Aorta (tissue), 5 donors: ENCODE measurements at regions not wholly inside any gene's neighbourhood (a gene's known extent, or its start where the extent isn't known, plus 50 kb on each side); places are given as distances from the start of the nearest gene placed in this dataset.
A peak's percentile ranks its signal among the peaks of the same experiment; 100 is the strongest.

Experiments
- ATAC-seq: fragments of 200-7000 bp; cut with Tn5 transposase; one replicate; pipeline ENCODE4 v1.9.1; 2022; ENCODE audit warnings: moderate library complexity; ENCODE audit not compliant: low FRiP score
- DNase-seq, 2 donors: peaks; one replicate each; pipeline ENCODE4 v3.0.0-alpha.2; 2020
- H3K27ac ChIP-seq, 2 donors: one replicate each; pipeline ENCODE4 v1.5.1; 2013; ENCODE audit warnings: low read length in 2 of 2, mild to moderate bottlenecking in 2 of 2, moderate library complexity in 2 of 2, control low read depth in 1 of 2, inconsistent platforms in 1 of 2, low read depth in 1 of 2
- H3K27me3 ChIP-seq, 2 donors: one replicate each; pipeline ENCODE4 v1.6.1; 2013; ENCODE audit warnings: control low read depth in 1 of 2, low read length in 1 of 2, mild to moderate bottlenecking in 1 of 2, moderate library complexity in 1 of 2; ENCODE audit not compliant: insufficient read depth in 2 of 2, control insufficient read depth in 1 of 2
- H3K36me3 ChIP-seq, 2 donors: one replicate each; pipeline ENCODE4 v1.6.1; 2013; ENCODE audit warnings: control low read depth in 1 of 2, low read length in 1 of 2, mild to moderate bottlenecking in 1 of 2; ENCODE audit not compliant: insufficient read depth in 2 of 2, control insufficient read depth in 1 of 2
- H3K4me1 ChIP-seq, 2 donors: one replicate each; pipeline ENCODE4 v1.6.1; 2013; ENCODE audit warnings: low read length in 2 of 2, control low read depth in 1 of 2, mild to moderate bottlenecking in 1 of 2, moderate library complexity in 1 of 2; ENCODE audit not compliant: insufficient read depth in 2 of 2, control insufficient read depth in 1 of 2
- H3K4me3 ChIP-seq, 2 donors: one replicate each; pipeline ENCODE4 v1.5.1; 2013; ENCODE audit warnings: low read length in 2 of 2, control low read depth in 1 of 2, mild to moderate bottlenecking in 1 of 2
- H3K9me3 ChIP-seq: one replicate; pipeline ENCODE4 v1.6.1; 2013; ENCODE audit warnings: mild to moderate bottlenecking, low read length; ENCODE audit not compliant: control insufficient read depth
- WGBS, 2 donors: extraction: QIAGEN DNeasy Blood & Tissue Kit; methylation state at CpG; one replicate each; pipeline ENCODE4 v1.1.7; 2013; 5-methylcytosine and 5-hydroxymethylcytosine counted together
- intact Hi-C, 2 donors: fragments of 100-400 bp; cut with DNase I; formaldehyde crosslinking; loops; one replicate each; pipeline versions ENCODE4 v1.14.2 to v1.15.0; 2022
- donor health status: healthy with polysubstance abuse.
- donor health status: Bipolar disorder and iron deficiency.
- donor health status: DM: no; HTN: no; CAD: no.
- donor health status: DM: no; HTN: no; CAD: no.
- donor health status: DM: yes; HTN: yes; CAD: no.

DNA sequence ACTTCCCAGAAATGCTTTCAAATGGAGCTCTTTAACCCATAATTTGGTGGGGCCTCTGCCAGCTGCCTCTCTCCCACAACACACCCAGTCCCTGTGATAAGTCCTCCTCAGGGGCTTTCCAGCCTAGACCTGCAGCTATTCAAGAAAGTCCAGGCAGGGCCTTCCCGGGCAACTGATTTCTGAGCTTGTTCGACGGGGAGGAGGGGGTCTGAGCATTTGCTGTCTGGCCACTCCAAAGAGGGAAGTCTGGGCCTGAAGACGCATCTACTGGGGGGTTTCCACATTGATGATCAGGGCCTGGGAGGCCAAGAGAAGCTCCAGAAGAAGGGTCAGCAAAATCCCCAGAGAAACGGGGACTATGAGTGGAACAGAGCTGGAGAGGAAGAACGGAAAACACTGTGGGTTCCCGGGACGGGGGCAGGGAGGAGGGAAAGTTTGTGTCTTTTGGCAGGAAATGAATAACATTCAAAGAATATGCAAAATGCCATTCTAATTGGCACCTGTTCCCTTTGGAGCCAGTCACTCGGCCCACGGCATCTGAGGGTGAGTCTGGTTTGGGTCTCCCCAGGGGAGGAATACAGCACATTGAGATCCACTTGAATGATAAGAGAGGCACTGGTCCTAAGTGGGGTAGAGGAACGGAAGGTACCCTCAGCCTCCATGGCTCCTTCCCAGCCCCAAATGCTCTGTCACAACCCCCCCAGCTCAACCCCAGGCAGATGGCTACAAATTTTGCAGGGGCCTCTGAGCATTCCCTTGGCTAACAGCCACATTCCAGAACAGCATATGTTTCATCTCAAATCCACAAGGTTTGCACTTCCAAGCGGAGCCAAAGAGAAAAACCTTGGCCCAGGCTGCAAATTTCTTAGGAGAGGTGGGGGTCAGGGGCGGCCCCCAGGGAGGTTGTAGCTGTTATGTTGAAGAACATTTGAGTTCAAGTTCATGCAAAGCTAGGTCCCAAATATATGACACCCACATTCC lies 72.0 kb downstream of the RPUSD4 start:
- Histone ChIP-seq H3K9me3 (no peaks in the 10 kb centered on the region), H3K4me1 (no peaks in the 10 kb centered on the region), H3K36me3 (no peaks in the 10 kb centered on the region), H3K27ac (no peak overlapping the region), H3K27me3 (no peaks in the 10 kb centered on the region), H3K4me3 (no peak overlapping the region)
- DNase-seq = peak in 1 of 2 donors; percentile 79
- 20 to 23% methylated on average over 13 of the region's 13 CpGs for WGBS, 2 donors
- ATAC-seq = no peak
- intact Hi-C loops = no loop called here

DNA sequence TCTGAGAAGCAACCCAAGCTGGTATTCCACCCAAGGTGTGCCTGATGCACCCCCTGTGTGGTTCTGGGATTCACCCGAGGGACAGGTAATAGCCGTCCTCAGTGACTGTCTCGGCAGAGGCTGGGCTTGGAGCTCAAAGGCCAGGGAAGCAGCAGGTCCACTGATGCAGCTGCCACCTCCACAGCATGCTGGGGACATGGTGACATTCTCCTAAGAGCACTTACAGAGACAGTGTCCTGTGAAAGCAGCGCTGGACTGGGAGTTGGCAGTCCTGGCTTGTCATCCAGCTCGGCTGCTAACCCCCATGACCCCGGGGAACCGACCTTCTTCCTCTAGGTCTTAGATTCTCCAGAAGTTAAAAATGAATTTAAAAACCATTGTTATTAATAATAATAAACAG lies 72.8 kb downstream of the RPUSD4 start:
- ATAC-seq (no peak), DNase-seq (peak in 1 of 2 donors; percentile 38)
- intact Hi-C loops = no loop called here
- Histone ChIP-seq H3K27ac (no peak overlapping the region), H3K9me3 (no peaks in the 10 kb centered on the region), H3K36me3 (no peaks in the 10 kb centered on the region), H3K4me1 (no peaks in the 10 kb centered on the region), H3K27me3 (no peaks in the 10 kb centered on the region), H3K4me3 (no peak overlapping the region)
- WGBS, 2 donors = 89 to 90% methylated on average over 7 of the region's 7 CpGs

DNA sequence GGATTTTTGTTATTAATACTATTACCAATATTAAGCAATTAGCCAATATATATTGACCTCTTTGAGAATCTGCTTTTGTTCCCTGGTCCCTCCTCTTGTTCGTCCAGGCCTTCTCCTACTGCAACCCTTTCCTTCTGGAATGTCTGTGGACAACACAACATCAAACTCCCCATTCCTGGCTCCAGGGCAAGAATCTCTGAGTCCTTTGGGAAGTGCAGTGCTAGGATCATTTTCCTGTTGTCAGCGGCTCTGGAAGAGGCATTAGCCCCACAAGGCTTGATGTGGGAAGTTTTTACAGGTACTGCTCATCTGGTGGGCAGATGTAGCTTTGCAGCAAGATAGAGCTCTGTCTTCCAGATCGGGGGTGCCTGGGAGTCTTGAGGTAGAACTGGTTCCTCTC lies 74.3 kb downstream of the RPUSD4 start:
- H3K9me3 ChIP-seq = no peaks in the 10 kb centered on the region
- H3K27ac ChIP-seq = no peak overlapping the region
- 77 to 93% methylated on average over 3 of the region's 3 CpGs for WGBS, 2 donors
- DNase-seq (no peak), ATAC-seq (no peak)
- H3K4me1 ChIP-seq = no peaks in the 10 kb centered on the region
- no peaks in the 10 kb centered on the region for H3K36me3 ChIP-seq
- intact Hi-C loops = no loop called here
- no peak overlapping the region for H3K4me3 ChIP-seq
- H3K27me3 ChIP-seq = no peaks in the 10 kb centered on the region

DNA sequence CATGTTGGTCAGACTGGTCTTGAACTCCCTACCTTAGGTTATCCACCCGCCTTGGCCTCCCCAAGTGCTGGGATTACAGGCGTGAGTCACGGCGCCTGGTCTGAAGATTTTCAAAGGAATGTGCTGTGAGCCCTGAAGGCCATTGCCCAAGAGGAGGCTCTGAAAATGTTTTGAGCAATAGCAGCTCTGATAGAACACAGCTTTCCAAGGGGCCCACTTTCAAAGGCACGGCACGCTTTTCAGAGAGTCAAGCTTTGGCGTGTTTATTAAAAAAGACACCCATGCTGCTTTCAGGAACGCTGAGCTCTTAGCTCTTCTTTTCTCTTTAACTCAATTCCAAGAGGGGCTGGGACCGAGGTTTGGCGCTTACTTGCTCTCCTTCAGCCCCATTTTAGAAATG lies 73.8 kb upstream of the CDON start:
- Histone ChIP-seq H3K27me3 (no peaks in the 10 kb centered on the region), H3K4me1 (no peaks in the 10 kb centered on the region), H3K4me3 (no peak overlapping the region), H3K27ac (no peak overlapping the region), H3K9me3 (no peaks in the 10 kb centered on the region), H3K36me3 (no peaks in the 10 kb centered on the region)
- peak in 1 of 2 donors; percentile 45 for DNase-seq
- ATAC-seq = no peak
- intact Hi-C loops = no loop called here
- WGBS, 2 donors = 93 to 96% methylated on average over 10 of the region's 10 CpGs

DNA sequence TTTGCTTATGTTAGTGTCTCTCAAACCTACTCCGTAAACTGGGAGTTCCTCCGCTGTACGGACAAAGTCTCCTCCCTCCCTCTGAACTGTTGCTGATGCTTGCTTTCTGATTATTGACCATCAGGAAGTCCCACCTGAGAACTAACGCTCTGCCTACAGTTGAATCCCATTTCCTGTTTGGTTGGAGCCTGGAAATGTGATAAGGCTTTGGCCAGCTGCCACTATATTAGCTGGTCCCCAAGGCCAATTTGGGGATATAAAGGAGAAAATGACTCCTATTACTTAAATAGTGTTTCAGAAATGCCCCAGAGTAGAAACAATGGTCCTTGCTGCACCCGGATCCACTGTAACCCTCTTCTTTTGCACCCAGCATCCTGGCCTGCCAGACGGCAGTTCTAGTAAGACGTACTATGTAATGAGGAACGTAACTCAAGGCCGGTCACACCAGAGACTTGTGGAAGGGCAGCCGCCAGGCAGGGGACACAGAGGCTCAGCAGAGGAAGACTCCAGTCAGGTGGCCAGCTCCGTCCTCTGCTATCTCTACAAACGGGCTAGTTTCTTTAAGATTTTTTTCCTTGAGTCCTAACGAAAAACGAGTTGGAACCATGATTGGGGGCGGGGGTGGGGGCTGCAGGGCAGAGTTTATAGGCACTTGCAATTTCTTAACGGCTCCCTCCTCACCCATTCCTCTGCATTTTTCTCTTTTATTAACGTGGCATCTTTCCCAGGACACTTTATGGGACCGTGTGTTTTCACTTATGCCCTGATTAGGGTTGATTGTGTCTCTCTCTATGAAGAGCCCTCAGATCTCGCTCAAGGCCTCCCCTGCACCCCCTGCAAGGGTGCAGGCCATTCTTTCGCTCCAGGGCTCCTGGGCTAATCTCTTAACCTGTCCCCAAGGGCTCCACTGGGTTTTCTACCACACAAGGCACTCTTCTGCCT lies 72.8 kb upstream of the CDON start:
- WGBS, 2 donors = 76 to 78% methylated on average over 20 of the region's 20 CpGs
- peak in 1 of 2 donors; percentile 40 for DNase-seq
- Histone ChIP-seq H3K27me3 (no peaks in the 10 kb centered on the region), H3K27ac (no peak overlapping the region), H3K36me3 (no peaks in the 10 kb centered on the region), H3K4me3 (no peak overlapping the region), H3K4me1 (no peaks in the 10 kb centered on the region), H3K9me3 (no peaks in the 10 kb centered on the region)
- ATAC-seq = no peak
- intact Hi-C loops = no loop called here

DNA sequence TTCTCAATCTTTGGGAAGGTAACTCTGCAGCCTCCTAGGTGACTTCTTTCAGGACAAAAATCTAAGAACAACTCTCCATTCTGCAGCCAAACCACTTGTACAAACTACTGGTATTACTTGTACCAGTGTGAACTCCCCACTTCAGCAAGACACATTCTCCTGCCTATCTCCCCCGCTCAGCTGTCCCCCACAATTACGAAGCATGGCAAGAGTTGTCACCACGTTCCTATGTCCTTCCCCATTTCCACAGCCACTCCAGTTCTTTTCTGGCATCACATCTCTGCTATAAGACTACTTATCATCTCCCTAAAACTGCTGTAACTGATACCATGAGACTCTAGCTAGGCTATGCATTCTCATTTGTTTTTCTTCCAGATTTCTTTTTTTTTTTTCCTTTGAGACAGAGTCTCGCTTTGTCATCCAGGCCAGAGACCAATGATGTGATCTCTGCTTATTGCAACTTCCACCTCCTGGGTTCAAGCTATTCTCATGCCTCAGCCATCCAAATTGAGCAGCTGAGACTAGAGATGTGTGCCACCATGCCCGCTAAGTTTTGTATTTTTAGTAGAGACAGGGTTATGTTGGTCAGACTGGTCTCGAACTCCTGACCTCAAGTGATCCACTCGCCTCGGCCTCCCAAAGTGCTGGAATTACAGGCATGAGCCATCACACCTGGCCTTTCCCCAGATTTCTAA lies 71.9 kb upstream of the CDON start:
- DNase-seq (peak in 1 of 2 donors; percentile 31), ATAC-seq (no peak)
- no peaks in the 10 kb centered on the region for H3K36me3 ChIP-seq
- WGBS, 2 donors = 86 to 90% methylated on average over 8 of the region's 8 CpGs
- H3K4me3 ChIP-seq = no peak overlapping the region
- no peaks in the 10 kb centered on the region for H3K27me3 ChIP-seq
- no peak overlapping the region for H3K27ac ChIP-seq
- no peaks in the 10 kb centered on the region for H3K4me1 ChIP-seq
- no peaks in the 10 kb centered on the region for H3K9me3 ChIP-seq
- intact Hi-C loops = no loop called here

DNA sequence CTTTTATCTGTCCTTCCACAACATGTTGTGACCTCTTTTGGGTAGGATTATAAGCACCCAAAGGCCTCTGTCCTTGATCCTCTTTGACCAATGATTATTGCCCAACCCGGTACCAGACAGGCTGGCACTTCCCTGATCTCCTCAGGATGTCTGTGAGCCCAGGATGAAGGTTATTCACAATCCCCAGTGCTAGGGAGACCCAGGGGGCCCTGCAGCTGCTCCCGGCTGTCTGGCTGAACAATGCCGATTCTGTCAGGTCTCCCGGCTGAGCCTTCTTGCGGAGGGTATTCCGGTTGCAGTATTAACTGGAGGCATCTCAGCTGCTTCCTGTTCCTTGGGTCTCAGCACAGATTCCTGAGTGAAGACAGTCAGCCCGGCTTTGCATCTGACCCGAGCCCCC lies 71.2 kb upstream of the CDON start:
- intact Hi-C loops = no loop called here
- no peak overlapping the region for H3K4me3 ChIP-seq
- H3K4me1 ChIP-seq = no peaks in the 10 kb centered on the region
- no peaks in the 10 kb centered on the region for H3K27me3 ChIP-seq
- 86 to 96% methylated on average over 8 of the region's 8 CpGs for WGBS, 2 donors
- DNase-seq (peak in 1 of 2 donors; percentile 41), ATAC-seq (no peak)
- no peaks in the 10 kb centered on the region for H3K9me3 ChIP-seq
- no peak overlapping the region for H3K27ac ChIP-seq
- no peaks in the 10 kb centered on the region for H3K36me3 ChIP-seq

DNA sequence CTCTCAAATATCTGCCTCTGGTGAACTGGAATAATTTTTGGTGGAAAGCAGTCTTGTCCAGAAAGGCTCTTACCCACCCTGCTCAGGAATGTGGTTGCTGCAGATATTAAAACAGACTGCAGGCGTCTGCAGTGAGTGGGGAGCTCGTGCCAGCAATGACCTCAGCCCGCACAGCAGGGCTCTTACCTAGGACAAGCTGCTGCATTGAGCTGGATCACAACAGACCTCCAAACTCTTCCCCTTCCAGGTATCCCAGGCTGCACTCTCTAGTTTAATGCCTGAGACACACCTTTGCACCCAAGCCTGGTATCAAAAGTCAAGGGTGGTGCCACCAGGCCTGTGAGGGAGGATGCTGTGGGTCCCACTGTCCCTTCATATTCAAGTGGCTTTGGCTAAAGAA lies 69.7 kb upstream of the CDON start:
- H3K27ac ChIP-seq = no peak overlapping the region
- ATAC-seq (no peak), DNase-seq (peak; percentile 73 to 84)
- no peak overlapping the region for H3K4me3 ChIP-seq
- H3K36me3 ChIP-seq = no peaks in the 10 kb centered on the region
- no peaks in the 10 kb centered on the region for H3K9me3 ChIP-seq
- WGBS, 2 donors = 14% methylated on average over 3 of the region's 3 CpGs
- intact Hi-C loops = no loop called here
- no peaks in the 10 kb centered on the region for H3K27me3 ChIP-seq
- H3K4me1 ChIP-seq = no peaks in the 10 kb centered on the region
